Panc1 (cell line): ENCODE measurements at regions not wholly inside any gene's neighbourhood (a gene's known extent, or its start where the extent isn't known, plus 50 kb on each side); places are given as distances from the start of the nearest gene placed in this dataset.

Experiments
- ATAC-seq: fragments of 200-7000 bp; cut with Tn5 transposase; 2 replicates; pipeline ENCODE4 v1.9.1; 2020; ENCODE audit warnings: mild to moderate bottlenecking, moderate library complexity
- BruUV-seq: library from RNA; stranded (reverse); fragments of 400-500 nt; replicated peaks from 2 replicates; lab custom pipeline; 2021; lab: Mats Ljungman, UMichigan
- CTCF ChIA-PET: fragments of 300-600 bp; sonication (Branson Sonifier 250); formaldehyde crosslinking; loops from one replicate; lab custom pipeline; 2022; ENCODE audit warnings: antibody characterized with exemption; lab: Charles Lee
- POLR2A ChIA-PET: fragments of 300-600 bp; sonication (Branson Sonifier 250); formaldehyde crosslinking; loops from one replicate; lab custom pipeline; 2022; ENCODE audit warnings: antibody characterized with exemption; lab: Charles Lee
- DNase-seq: peaks from one replicate; pipeline ENCODE4 v3.0.0-alpha.2; 2010; ENCODE audit warnings: low read depth, low spot score
- H3K27ac ChIP-seq: 2 replicates; pipeline ENCODE4 v1.5.1; 2011; ENCODE audit warnings: mild to moderate bottlenecking, low read length, inconsistent platforms
- H3K27me3 ChIP-seq: fragments of 200-500 bp; sonication (Bioruptor generic); 2 replicates; pipeline ENCODE4 v1.6.0; 2014; ENCODE audit warnings: low read length, inconsistent platforms; ENCODE audit not compliant: control insufficient read depth, insufficient read depth
- H3K36me3 ChIP-seq: fragments of 200-500 bp; sonication (Bioruptor generic); 2 replicates; pipeline ENCODE4 v1.5.1; 2014; ENCODE audit warnings: inconsistent platforms, mild to moderate bottlenecking, low read length, moderate library complexity; ENCODE audit not compliant: control insufficient read depth, insufficient read depth
- H3K4me1 ChIP-seq: 2 replicates; pipeline ENCODE4 v1.5.1; 2011; ENCODE audit warnings: inconsistent platforms, mild to moderate bottlenecking, low read length, moderate library complexity; ENCODE audit not compliant: control insufficient read depth, insufficient read depth
- H3K4me3 ChIP-seq, 2 experiments: 2 replicates each; pipeline ENCODE4 v1.5.1; 2011 to 2012; ENCODE audit warnings: low read depth in 2 of 2, low read length in 2 of 2, mild to moderate bottlenecking in 2 of 2, inconsistent platforms in 1 of 2, moderate library complexity in 1 of 2
- H3K9me3 ChIP-seq: fragments of 200-500 bp; sonication (Bioruptor generic); 2 replicates; pipeline ENCODE4 v1.5.1; 2014; ENCODE audit warnings: low read depth, mild to moderate bottlenecking, inconsistent platforms, low read length, moderate library complexity; ENCODE audit not compliant: control insufficient read depth, insufficient read depth
- POLR2AphosphoS5 ChIP-seq: IDR thresholded peaks from 2 replicates; pipeline ENCODE4 v1.6.1; 2012; ENCODE audit warnings: mild to moderate bottlenecking, low read depth, low read length, moderate library complexity
- SIN3A ChIP-seq: IDR thresholded peaks from 2 replicates; pipeline ENCODE4 v1.6.1; 2012; ENCODE audit warnings: low read depth, mild to moderate bottlenecking, low read length, moderate library complexity, borderline replicate concordance; ENCODE audit not compliant: insufficient read depth
- TCF7L2 ChIP-seq: IDR thresholded peaks from 2 replicates; pipeline ENCODE4 v1.6.1; 2011; ENCODE audit warnings: mild to moderate bottlenecking, low read depth, low read length, inconsistent platforms
- in situ Hi-C: cut with HindIII; loops from 2 replicates; pipeline ENCODE4 v1.10.0; 2016; ENCODE audit warnings: low sequenced_read_pairs, low pct_unique_long_range_greater_than_20kb
- intact Hi-C: fragments of 100-400 bp; cut with micrococcal nuclease; formaldehyde crosslinking; loops from one replicate; pipeline ENCODE4 v1.10.0; 2022; ENCODE audit not compliant: unreplicated experiment
- TF ChIP-seq, protein P1 (sequence below): fragments of 450-650 bp; IDR thresholded peaks from 2 replicates; pipeline ENCODE4 v1.5.1; 2017; ENCODE audit warnings: mild to moderate bottlenecking
- TF ChIP-seq, protein P2 (sequence below), 2 experiments: IDR thresholded peaks; 2 replicates each; pipeline ENCODE4 v1.6.1; 2011 to 2012; ENCODE audit warnings: low read depth in 2 of 2, control low read depth in 1 of 2, low read length in 1 of 2, mild to moderate bottlenecking in 1 of 2, moderate library complexity in 1 of 2; ENCODE audit not compliant: insufficient read depth in 1 of 2

DNA sequence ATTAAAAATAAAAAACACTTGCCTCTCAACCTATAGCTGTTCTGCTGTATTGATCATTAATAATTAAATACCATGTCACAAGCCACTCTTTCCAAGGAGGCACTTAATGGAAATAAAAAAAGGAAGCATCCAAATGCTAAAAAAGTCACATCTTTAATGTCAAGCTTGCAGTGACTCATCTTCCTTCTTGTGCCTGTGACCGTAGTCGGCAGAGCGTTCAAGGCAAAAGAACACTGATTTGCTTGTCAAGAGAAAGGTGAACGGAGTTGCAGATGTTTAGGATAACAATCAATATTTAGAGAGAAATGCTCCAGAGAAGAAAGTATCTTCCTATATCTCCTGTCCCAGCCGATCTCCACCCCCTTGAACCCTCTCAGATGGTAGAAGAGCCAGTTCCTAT is 341.0 kb upstream of the OPRM1 start:
- Histone ChIP-seq H3K4me1 (no peaks in the 10 kb centered on the region), H3K27me3 (no peaks in the 10 kb centered on the region), H3K4me3 (no peak overlapping the region), H3K27ac (no peak overlapping the region), H3K36me3 (no peaks in the 10 kb centered on the region), H3K9me3 (no peaks in the 10 kb centered on the region)
- no peak for ATAC-seq
- DNase-seq = no peak
- ChIA-PET POLR2A (no interaction called here), CTCF (no interaction called here)
- no TSS peak for BruUV-seq
- no peak for TF ChIP-seq SIN3A
- TF ChIP-seq, protein P1, sequence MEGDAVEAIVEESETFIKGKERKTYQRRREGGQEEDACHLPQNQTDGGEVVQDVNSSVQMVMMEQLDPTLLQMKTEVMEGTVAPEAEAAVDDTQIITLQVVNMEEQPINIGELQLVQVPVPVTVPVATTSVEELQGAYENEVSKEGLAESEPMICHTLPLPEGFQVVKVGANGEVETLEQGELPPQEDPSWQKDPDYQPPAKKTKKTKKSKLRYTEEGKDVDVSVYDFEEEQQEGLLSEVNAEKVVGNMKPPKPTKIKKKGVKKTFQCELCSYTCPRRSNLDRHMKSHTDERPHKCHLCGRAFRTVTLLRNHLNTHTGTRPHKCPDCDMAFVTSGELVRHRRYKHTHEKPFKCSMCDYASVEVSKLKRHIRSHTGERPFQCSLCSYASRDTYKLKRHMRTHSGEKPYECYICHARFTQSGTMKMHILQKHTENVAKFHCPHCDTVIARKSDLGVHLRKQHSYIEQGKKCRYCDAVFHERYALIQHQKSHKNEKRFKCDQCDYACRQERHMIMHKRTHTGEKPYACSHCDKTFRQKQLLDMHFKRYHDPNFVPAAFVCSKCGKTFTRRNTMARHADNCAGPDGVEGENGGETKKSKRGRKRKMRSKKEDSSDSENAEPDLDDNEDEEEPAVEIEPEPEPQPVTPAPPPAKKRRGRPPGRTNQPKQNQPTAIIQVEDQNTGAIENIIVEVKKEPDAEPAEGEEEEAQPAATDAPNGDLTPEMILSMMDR = no peak
- TF ChIP-seq TCF7L2 = no peak
- TF ChIP-seq POLR2AphosphoS5 = no peak
- TF ChIP-seq, protein P2, sequence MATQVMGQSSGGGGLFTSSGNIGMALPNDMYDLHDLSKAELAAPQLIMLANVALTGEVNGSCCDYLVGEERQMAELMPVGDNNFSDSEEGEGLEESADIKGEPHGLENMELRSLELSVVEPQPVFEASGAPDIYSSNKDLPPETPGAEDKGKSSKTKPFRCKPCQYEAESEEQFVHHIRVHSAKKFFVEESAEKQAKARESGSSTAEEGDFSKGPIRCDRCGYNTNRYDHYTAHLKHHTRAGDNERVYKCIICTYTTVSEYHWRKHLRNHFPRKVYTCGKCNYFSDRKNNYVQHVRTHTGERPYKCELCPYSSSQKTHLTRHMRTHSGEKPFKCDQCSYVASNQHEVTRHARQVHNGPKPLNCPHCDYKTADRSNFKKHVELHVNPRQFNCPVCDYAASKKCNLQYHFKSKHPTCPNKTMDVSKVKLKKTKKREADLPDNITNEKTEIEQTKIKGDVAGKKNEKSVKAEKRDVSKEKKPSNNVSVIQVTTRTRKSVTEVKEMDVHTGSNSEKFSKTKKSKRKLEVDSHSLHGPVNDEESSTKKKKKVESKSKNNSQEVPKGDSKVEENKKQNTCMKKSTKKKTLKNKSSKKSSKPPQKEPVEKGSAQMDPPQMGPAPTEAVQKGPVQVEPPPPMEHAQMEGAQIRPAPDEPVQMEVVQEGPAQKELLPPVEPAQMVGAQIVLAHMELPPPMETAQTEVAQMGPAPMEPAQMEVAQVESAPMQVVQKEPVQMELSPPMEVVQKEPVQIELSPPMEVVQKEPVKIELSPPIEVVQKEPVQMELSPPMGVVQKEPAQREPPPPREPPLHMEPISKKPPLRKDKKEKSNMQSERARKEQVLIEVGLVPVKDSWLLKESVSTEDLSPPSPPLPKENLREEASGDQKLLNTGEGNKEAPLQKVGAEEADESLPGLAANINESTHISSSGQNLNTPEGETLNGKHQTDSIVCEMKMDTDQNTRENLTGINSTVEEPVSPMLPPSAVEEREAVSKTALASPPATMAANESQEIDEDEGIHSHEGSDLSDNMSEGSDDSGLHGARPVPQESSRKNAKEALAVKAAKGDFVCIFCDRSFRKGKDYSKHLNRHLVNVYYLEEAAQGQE (IDR thresholded peaks at IDR 0.05; ENCODE audit: insufficient read depth in 1 of 2, low read depth in 2 of 2, low read length in 1 of 2) = no peak
- intact Hi-C loops = no loop called here
- in situ Hi-C loops = no loop called here

DNA sequence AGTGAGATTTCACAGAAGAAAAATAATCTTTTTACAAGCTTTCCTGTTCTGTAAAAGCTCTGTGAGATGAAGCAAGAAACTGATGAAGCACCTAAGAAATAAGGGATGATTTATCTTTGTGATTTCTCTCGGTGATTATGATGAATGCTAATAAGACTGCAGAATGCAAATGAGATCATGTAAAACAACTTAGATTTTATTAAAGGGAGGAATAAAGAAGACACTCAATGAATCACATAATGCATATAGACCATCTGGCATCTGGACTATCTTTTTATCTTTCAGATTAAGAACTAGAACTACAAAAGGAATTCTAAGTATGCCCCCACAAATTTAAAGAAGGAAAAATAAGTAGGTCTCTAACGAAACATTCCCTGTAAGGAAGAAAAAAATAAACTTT is 361.5 kb upstream of the OPRM1 start:
- Histone ChIP-seq H3K27me3 (no peaks in the 10 kb centered on the region), H3K4me1 (no peaks in the 10 kb centered on the region), H3K9me3 (no peaks in the 10 kb centered on the region), H3K36me3 (no peaks in the 10 kb centered on the region), H3K4me3 (no peak overlapping the region), H3K27ac (no peak overlapping the region)
- intact Hi-C loops = no loop called here
- in situ Hi-C loops = no loop called here
- BruUV-seq = no TSS peak
- DNase-seq = no peak
- CTCF ChIA-PET = no interaction called here
- ATAC-seq = no peak
- no peak for TF ChIP-seq POLR2AphosphoS5
- TF ChIP-seq, protein P1 = no peak
- TF ChIP-seq TCF7L2 = no peak
- TF ChIP-seq SIN3A = no peak
- TF ChIP-seq, protein P2 (IDR thresholded peaks at IDR 0.05; ENCODE audit: insufficient read depth in 1 of 2, low read depth in 2 of 2, low read length in 1 of 2) = no peak
- POLR2A ChIA-PET = no interaction called here
